PC-3 (cell line): ENCODE measurements at regions not wholly inside any gene's neighbourhood (a gene's known extent, or its start where the extent isn't known, plus 50 kb on each side); places are given as distances from the start of the nearest gene placed in this dataset.

Experiments used
- EZH2 ChIP-seq: fragments of 300-600 bp; sonication (generic); IDR thresholded peaks from one replicate; pipeline ENCODE4 v1.6.1; 2017; ENCODE audit warnings: antibody characterized with exemption, mild to moderate bottlenecking, low read length; ENCODE audit not compliant: unreplicated experiment
- EZH2phosphoT487 ChIP-seq: fragments of 300-600 bp; sonication (generic); IDR thresholded peaks from 2 replicates; pipeline ENCODE4 v1.6.1; 2018; ENCODE audit warnings: mild to moderate bottlenecking, antibody characterized with exemption, low read length, borderline replicate concordance
- TF ChIP-seq, protein P1 (sequence below): fragments of 300-600 bp; sonication (generic); conservative IDR thresholded peaks from 2 replicates; pipeline ENCODE4 v1.5.1; 2017; ENCODE audit warnings: antibody characterized with exemption, low read depth, mild to moderate bottlenecking, low read length

GRCh38 chr9:30997291-30997690 lies 1387.2 kb upstream of the ACO1 start:
- TF ChIP-seq, protein P1, sequence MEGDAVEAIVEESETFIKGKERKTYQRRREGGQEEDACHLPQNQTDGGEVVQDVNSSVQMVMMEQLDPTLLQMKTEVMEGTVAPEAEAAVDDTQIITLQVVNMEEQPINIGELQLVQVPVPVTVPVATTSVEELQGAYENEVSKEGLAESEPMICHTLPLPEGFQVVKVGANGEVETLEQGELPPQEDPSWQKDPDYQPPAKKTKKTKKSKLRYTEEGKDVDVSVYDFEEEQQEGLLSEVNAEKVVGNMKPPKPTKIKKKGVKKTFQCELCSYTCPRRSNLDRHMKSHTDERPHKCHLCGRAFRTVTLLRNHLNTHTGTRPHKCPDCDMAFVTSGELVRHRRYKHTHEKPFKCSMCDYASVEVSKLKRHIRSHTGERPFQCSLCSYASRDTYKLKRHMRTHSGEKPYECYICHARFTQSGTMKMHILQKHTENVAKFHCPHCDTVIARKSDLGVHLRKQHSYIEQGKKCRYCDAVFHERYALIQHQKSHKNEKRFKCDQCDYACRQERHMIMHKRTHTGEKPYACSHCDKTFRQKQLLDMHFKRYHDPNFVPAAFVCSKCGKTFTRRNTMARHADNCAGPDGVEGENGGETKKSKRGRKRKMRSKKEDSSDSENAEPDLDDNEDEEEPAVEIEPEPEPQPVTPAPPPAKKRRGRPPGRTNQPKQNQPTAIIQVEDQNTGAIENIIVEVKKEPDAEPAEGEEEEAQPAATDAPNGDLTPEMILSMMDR = no peak
- no peak for TF ChIP-seq EZH2
- no peak for TF ChIP-seq EZH2phosphoT487
